H9 (cell line): ENCODE measurements at regions not wholly inside any gene's neighbourhood (a gene's known extent, or its start where the extent isn't known, plus 50 kb on each side); places are given as distances from the start of the nearest gene placed in this dataset.

Source experiments
- DNase-seq: peaks from one replicate; pipeline ENCODE4 v3.0.0-alpha.2; 2017
- H2AFZ ChIP-seq: one replicate; pipeline ENCODE4 v1.6.1; 2013; ENCODE audit warnings: mild to moderate bottlenecking, low read length, control low read depth, moderate library complexity
- H2AK5ac ChIP-seq: 2 replicates; pipeline ENCODE4 v1.6.1; 2013; ENCODE audit warnings: low read length, control low read depth, mixed read lengths; ENCODE audit not compliant: insufficient read length
- H2BK120ac ChIP-seq: one replicate; pipeline ENCODE4 v1.6.1; 2013; ENCODE audit warnings: low read depth, mild to moderate bottlenecking, low read length, control low read depth, inconsistent platforms; ENCODE audit not compliant: poor library complexity, severe bottlenecking
- H2BK12ac ChIP-seq: 2 replicates; pipeline ENCODE4 v1.6.1; 2013; ENCODE audit warnings: low read length, control low read depth, mixed read lengths, low read depth; ENCODE audit not compliant: insufficient read length
- H2BK15ac ChIP-seq: 2 replicates; pipeline ENCODE4 v1.6.1; 2013; ENCODE audit warnings: low read depth, low read length, control low read depth
- H2BK20ac ChIP-seq: one replicate; pipeline ENCODE4 v1.6.1; 2013; ENCODE audit warnings: low read depth, mild to moderate bottlenecking, low read length, control low read depth, inconsistent platforms; ENCODE audit not compliant: poor library complexity, severe bottlenecking
- H2BK5ac ChIP-seq: 2 replicates; pipeline ENCODE4 v1.6.1; 2013; ENCODE audit warnings: low read length, control low read depth, mixed read lengths; ENCODE audit not compliant: insufficient read length
- H3K14ac ChIP-seq: 2 replicates; pipeline ENCODE4 v1.6.1; 2013; ENCODE audit warnings: low read length, control low read depth; ENCODE audit not compliant: insufficient read depth
- H3K18ac ChIP-seq: 2 replicates; pipeline ENCODE4 v1.6.1; 2013; ENCODE audit warnings: low read depth, mild to moderate bottlenecking, mixed read lengths, low read length, control low read depth; ENCODE audit not compliant: insufficient read length
- H3K23ac ChIP-seq: 2 replicates; pipeline ENCODE4 v1.6.1; 2013; ENCODE audit warnings: low read length, control low read depth, mixed read lengths, low read depth; ENCODE audit not compliant: insufficient read length
- H3K23me2 ChIP-seq: 2 replicates; pipeline ENCODE4 v1.6.1; 2013; ENCODE audit warnings: low read depth, mild to moderate bottlenecking, mixed read lengths, low read length, control low read depth; ENCODE audit not compliant: insufficient read length, poor library complexity, severe bottlenecking
- H3K27ac ChIP-seq: 2 replicates; pipeline ENCODE4 v1.5.1; 2013; ENCODE audit warnings: low read length, control low read depth, mixed read lengths, low read depth; ENCODE audit not compliant: insufficient read length
- H3K27me3 ChIP-seq: 2 replicates; pipeline ENCODE4 v1.6.1; 2013; ENCODE audit warnings: low read length, control low read depth, inconsistent platforms; ENCODE audit not compliant: insufficient read depth
- H3K4ac ChIP-seq: 2 replicates; pipeline ENCODE4 v1.6.1; 2013; ENCODE audit warnings: low read depth, mild to moderate bottlenecking, control low read depth, inconsistent platforms, low read length, moderate library complexity
- H3K4me1 ChIP-seq: 2 replicates; pipeline ENCODE4 v1.6.1; 2013; ENCODE audit warnings: low read length, control low read depth, inconsistent platforms; ENCODE audit not compliant: insufficient read depth
- H3K4me2 ChIP-seq: 2 replicates; pipeline ENCODE4 v1.6.1; 2013; ENCODE audit warnings: low read length, control low read depth, mixed read lengths; ENCODE audit not compliant: insufficient read length, insufficient read depth
- H3K56ac ChIP-seq: 2 replicates; pipeline ENCODE4 v1.6.1; 2013; ENCODE audit warnings: low read depth, mild to moderate bottlenecking, mixed read lengths, low read length, control low read depth; ENCODE audit not compliant: insufficient read length
- H3K79me1 ChIP-seq: 2 replicates; pipeline ENCODE4 v1.6.1; 2013; ENCODE audit warnings: low read depth, mild to moderate bottlenecking, moderate library complexity, low read length, control low read depth, inconsistent platforms; ENCODE audit not compliant: insufficient read depth, poor library complexity, severe bottlenecking
- H3K79me2 ChIP-seq: 2 replicates; pipeline ENCODE4 v1.6.1; 2013; ENCODE audit warnings: low read length, control low read depth, inconsistent platforms; ENCODE audit not compliant: insufficient read depth
- H3K9ac ChIP-seq: 2 replicates; pipeline ENCODE4 v1.6.1; 2013; ENCODE audit warnings: low read length, control low read depth, mixed read lengths; ENCODE audit not compliant: insufficient read length; ENCODE audit errors: extremely low read depth
- H3K9me3 ChIP-seq: one replicate; pipeline ENCODE4 v1.6.1; 2013; ENCODE audit warnings: low read depth, low read length, inconsistent platforms; ENCODE audit not compliant: control insufficient read depth
- H3T11ph ChIP-seq: one replicate; pipeline ENCODE4 v1.6.1; 2013; ENCODE audit warnings: mild to moderate bottlenecking, low read length, control low read depth, inconsistent platforms
- H4K20me1 ChIP-seq: one replicate; pipeline ENCODE4 v1.6.1; 2013; ENCODE audit not compliant: control insufficient read depth, insufficient read length, insufficient read depth
- H4K5ac ChIP-seq: 2 replicates; pipeline ENCODE4 v1.6.1; 2013; ENCODE audit warnings: low read depth, mild to moderate bottlenecking, mixed read lengths, low read length, control low read depth; ENCODE audit not compliant: insufficient read length
- H4K8ac ChIP-seq: replicated peaks from 2 replicates; pipeline ENCODE4 v1.6.1; 2013; ENCODE audit warnings: low read length, control low read depth, mixed read lengths, low read depth; ENCODE audit not compliant: insufficient read length
- H4K91ac ChIP-seq: 2 replicates; pipeline ENCODE4 v1.6.1; 2013; ENCODE audit warnings: low read depth, mild to moderate bottlenecking, moderate library complexity, mixed read lengths, low read length, control low read depth; ENCODE audit not compliant: insufficient read length
- H3K27ac Mint-ChIP-seq, 3 experiments: 2 replicates in 2 of 3; 3 replicates in 1 of 3; pipeline ENCODE4 v1.8.0; 2020 to 2021; ENCODE audit warnings: mixed read lengths in 3 of 3, mild to moderate bottlenecking in 1 of 3, moderate library complexity in 1 of 3
- H3K27me3 Mint-ChIP-seq: 2 replicates; pipeline ENCODE4 v1.8.0; 2021; ENCODE audit warnings: low read depth, mild to moderate bottlenecking, moderate library complexity, mixed read lengths
- H3K36me3 Mint-ChIP-seq, 3 experiments: 2 replicates in 2 of 3; 3 replicates in 1 of 3; pipeline ENCODE4 v1.8.0; 2020 to 2021; ENCODE audit warnings: low read depth in 3 of 3, mixed read lengths in 3 of 3; ENCODE audit not compliant: insufficient read depth in 1 of 3
- H3K4me1 Mint-ChIP-seq, 2 experiments: 2 replicates each; pipeline ENCODE4 v1.8.0; 2020; ENCODE audit warnings: mixed read lengths in 2 of 2
- H3K4me3 Mint-ChIP-seq, 2 experiments: 2 replicates in 1 of 2; 3 replicates in 1 of 2; pipeline ENCODE4 v1.8.0; 2020 to 2021; ENCODE audit warnings: mild to moderate bottlenecking in 2 of 2, mixed read lengths in 2 of 2, moderate library complexity in 1 of 2
- H3K9me3 Mint-ChIP-seq, 2 experiments: 2 replicates in 1 of 2; 3 replicates in 1 of 2; pipeline ENCODE4 v1.8.0; 2020; ENCODE audit warnings: mild to moderate bottlenecking in 2 of 2, mixed read lengths in 2 of 2, moderate library complexity in 1 of 2
- CTCF ChIP-seq: fragments of 200-600 bp; sonication (generic); conservative IDR thresholded peaks from 3 replicates; pipeline ENCODE4 v1.8.0; 2021; ENCODE audit warnings: antibody characterized with exemption, mild to moderate bottlenecking
- WGBS: extraction: QIAGEN DNeasy Blood & Tissue Kit; methylation state at CpG from one replicate; pipeline ENCODE4 v1.1.7; 2013; ENCODE audit warnings: missing lambda C conversion rate, low lambda C conversion rate, mixed read lengths; ENCODE audit not compliant: insufficient read length; ENCODE audit errors: extremely low coverage; 5-methylcytosine and 5-hydroxymethylcytosine counted together

- no peaks in the 10 kb centered on the region for H3K79me2 ChIP-seq
- no peak overlapping the region for H2AFZ ChIP-seq
- Mint-ChIP-seq H3K4me3 (no peak overlapping the region), H3K36me3 (no peaks in the 10 kb centered on the region), H3K27me3 (no peaks in the 10 kb centered on the region), H3K27ac (no peak overlapping the region), H3K9me3 (0 out of 5 replicates have a peak, but pooled peaks cover 0 to 1% of the 10 kb centered on the region in 2 experiments), H3K4me1 (0 out of 4 replicates have a peak, but pooled peaks cover 0 to 3% of the 10 kb centered on the region in 2 experiments)
- no peak overlapping the region for H4K91ac ChIP-seq
- H3K27me3 ChIP-seq: no peaks in the 10 kb centered on the region
- H3K4me2 ChIP-seq: no peak overlapping the region
- H4K5ac ChIP-seq: no peak overlapping the region
- H2BK120ac ChIP-seq: no peak overlapping the region
- H3K79me1 ChIP-seq: no peaks in the 10 kb centered on the region
- H4K20me1 ChIP-seq: no peaks in the 10 kb centered on the region
- no peaks in the 10 kb centered on the region for H3K9me3 ChIP-seq
- no peak overlapping the region for H3K27ac ChIP-seq
- H2AK5ac ChIP-seq: no peak overlapping the region
- no CpG with 5 or more reads among the region's 1 CpG for WGBS
- no peaks in the 10 kb centered on the region for H3K4me1 ChIP-seq
- no peak overlapping the region for H2BK12ac ChIP-seq
- H3K23ac ChIP-seq: no peak overlapping the region
- H4K8ac ChIP-seq: no peak overlapping the region
- H3K23me2 ChIP-seq: no peaks in the 10 kb centered on the region
- no peak overlapping the region for H3K56ac ChIP-seq
- H3K18ac ChIP-seq: no peak overlapping the region
- H3K9ac ChIP-seq: no peak overlapping the region
- no peak overlapping the region for H2BK5ac ChIP-seq
- H3T11ph ChIP-seq: no peak overlapping the region
- H2BK15ac ChIP-seq: no peak overlapping the region
- TF ChIP-seq CTCF: no peak
- H3K14ac ChIP-seq: no peak overlapping the region
- DNase-seq: no peak
- H2BK20ac ChIP-seq: no peak overlapping the region
- H3K4ac ChIP-seq: no peak overlapping the region
Observed at GRCh38 chr3:89558711-89559110, 451.3 kb downstream of the EPHA3 start.
